K562 (cell line): ENCODE measurements at regions not wholly inside any gene's neighbourhood (a gene's known extent, or its start where the extent isn't known, plus 50 kb on each side); places are given as distances from the start of the nearest gene placed in this dataset.

Source experiments
- DPF2 ChIP-seq: fragments of 450-650 bp; IDR thresholded peaks from 2 replicates; pipeline ENCODE4 v1.6.1; 2016
- MAX ChIP-seq: sonication (generic); formaldehyde crosslinking; IDR thresholded peaks from 2 replicates; pipeline ENCODE4 v1.9.0; 2022; ENCODE audit warnings: mild to moderate bottlenecking, missing genetic modification reagents
- MAZ ChIP-seq, 2 experiments: fragments of 450-650 bp in 1 of 2; sonication (generic) in 1 of 2; formaldehyde crosslinking; IDR thresholded peaks in 1 of 2; conservative IDR thresholded peaks in 1 of 2; 2 replicates each; pipeline versions ENCODE4 v1.4.0 to v1.5.0; 2020; ENCODE audit warnings: mild to moderate bottlenecking in 1 of 2, missing genetic modification reagents in 1 of 2
- MXI1 ChIP-seq: IDR thresholded peaks from 2 replicates; pipeline ENCODE4 v1.6.1; 2011; ENCODE audit warnings: low read depth, mild to moderate bottlenecking, improper control_type of control experiment, low read length
- POLR2A ChIP-seq: fragments of 450-650 bp; conservative IDR thresholded peaks from 2 replicates; pipeline ENCODE4 v1.6.1; 2016
- TF ChIP-seq, protein P1 (sequence below), 3 experiments: IDR thresholded peaks in 2 of 3; conservative IDR thresholded peaks in 1 of 3; 2 replicates each; pipeline ENCODE4 v1.5.1; 2011 to 2012; ENCODE audit warnings: low read length in 3 of 3, mild to moderate bottlenecking in 3 of 3, control low read depth in 2 of 3, improper control_type of control experiment in 1 of 3, inconsistent platforms in 1 of 3, low read depth in 1 of 3, mixed read lengths in 1 of 3, moderate library complexity in 1 of 3; ENCODE audit not compliant: insufficient read depth in 2 of 3
- TF ChIP-seq, protein P2 (sequence below): fragments of 450-650 bp; IDR thresholded peaks from 2 replicates; pipeline ENCODE4 v1.6.1; 2016; ENCODE audit warnings: borderline replicate concordance

DNA sequence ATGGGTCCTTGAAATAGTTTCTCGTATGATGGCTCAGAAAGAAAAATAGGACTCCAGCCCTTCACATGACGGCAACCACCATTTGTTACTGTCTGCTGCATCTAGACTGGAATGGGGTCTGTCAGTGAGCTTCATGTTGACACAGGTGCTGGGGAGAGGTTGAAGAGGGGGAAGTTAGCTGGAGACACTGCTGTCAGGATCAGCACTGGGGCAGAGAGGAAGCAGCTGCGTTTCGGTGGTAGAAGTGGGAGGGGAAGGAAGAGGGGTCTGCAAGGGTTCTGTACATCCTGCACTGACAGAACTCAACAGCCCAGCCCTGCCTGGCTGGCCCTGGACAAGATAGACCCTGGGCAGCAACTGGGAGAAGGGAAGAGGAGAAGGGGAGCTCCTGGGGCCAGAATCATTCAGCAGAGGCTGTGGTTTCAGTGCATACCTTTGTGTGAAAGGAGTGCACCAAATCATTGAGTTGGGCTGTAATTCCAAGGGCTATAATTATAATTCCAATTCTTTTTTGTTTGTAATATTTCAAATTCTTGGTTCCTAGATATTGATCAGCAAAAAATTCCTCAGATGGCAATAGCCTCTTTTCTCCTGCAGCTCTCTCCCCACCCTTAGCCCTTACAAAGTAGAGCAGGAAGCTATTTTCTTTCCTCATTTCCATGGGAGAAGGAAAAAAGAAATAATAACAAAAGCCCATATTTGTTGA, 119.4 kb upstream of the C1GALT1C1 start:
- TF ChIP-seq, protein P1, sequence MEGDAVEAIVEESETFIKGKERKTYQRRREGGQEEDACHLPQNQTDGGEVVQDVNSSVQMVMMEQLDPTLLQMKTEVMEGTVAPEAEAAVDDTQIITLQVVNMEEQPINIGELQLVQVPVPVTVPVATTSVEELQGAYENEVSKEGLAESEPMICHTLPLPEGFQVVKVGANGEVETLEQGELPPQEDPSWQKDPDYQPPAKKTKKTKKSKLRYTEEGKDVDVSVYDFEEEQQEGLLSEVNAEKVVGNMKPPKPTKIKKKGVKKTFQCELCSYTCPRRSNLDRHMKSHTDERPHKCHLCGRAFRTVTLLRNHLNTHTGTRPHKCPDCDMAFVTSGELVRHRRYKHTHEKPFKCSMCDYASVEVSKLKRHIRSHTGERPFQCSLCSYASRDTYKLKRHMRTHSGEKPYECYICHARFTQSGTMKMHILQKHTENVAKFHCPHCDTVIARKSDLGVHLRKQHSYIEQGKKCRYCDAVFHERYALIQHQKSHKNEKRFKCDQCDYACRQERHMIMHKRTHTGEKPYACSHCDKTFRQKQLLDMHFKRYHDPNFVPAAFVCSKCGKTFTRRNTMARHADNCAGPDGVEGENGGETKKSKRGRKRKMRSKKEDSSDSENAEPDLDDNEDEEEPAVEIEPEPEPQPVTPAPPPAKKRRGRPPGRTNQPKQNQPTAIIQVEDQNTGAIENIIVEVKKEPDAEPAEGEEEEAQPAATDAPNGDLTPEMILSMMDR (IDR thresholded peaks at IDR 0.05 in 2 of 3, conservative IDR thresholded peaks at IDR 0.05 in 1 of 3; ENCODE audit: insufficient read depth in 2 of 3, low read depth in 1 of 3, low read length in 3 of 3): no peak
- TF ChIP-seq POLR2A: no peak
- TF ChIP-seq MAX: no peak
- no peak for TF ChIP-seq MAZ (CRISPR knock-in tag; conservative IDR thresholded peaks at IDR 0.05 in 1 of 2, IDR thresholded peaks at IDR 0.05 in 1 of 2)
- TF ChIP-seq DPF2: no peak
- TF ChIP-seq, protein P2, sequence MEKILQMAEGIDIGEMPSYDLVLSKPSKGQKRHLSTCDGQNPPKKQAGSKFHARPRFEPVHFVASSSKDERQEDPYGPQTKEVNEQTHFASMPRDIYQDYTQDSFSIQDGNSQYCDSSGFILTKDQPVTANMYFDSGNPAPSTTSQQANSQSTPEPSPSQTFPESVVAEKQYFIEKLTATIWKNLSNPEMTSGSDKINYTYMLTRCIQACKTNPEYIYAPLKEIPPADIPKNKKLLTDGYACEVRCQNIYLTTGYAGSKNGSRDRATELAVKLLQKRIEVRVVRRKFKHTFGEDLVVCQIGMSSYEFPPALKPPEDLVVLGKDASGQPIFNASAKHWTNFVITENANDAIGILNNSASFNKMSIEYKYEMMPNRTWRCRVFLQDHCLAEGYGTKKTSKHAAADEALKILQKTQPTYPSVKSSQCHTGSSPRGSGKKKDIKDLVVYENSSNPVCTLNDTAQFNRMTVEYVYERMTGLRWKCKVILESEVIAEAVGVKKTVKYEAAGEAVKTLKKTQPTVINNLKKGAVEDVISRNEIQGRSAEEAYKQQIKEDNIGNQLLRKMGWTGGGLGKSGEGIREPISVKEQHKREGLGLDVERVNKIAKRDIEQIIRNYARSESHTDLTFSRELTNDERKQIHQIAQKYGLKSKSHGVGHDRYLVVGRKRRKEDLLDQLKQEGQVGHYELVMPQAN: no peak
- TF ChIP-seq MXI1: no peak
